DND-41 (cell line): ENCODE measurements at regions not wholly inside any gene's neighbourhood (a gene's known extent, or its start where the extent isn't known, plus 50 kb on each side); places are given as distances from the start of the nearest gene placed in this dataset.

ENCODE experiments used
- CTCF ChIP-seq: IDR thresholded peaks from 2 replicates; pipeline ENCODE4 v1.5.1; 2012; ENCODE audit warnings: borderline replicate concordance, low read length, moderate library complexity, mild to moderate bottlenecking; ENCODE audit not compliant: poor library complexity, severe bottlenecking; ENCODE audit errors: extremely low read depth
- EZH2 ChIP-seq: IDR thresholded peaks from 3 replicates; pipeline ENCODE4 v1.6.1; 2012; ENCODE audit warnings: borderline replicate concordance, low read depth, mild to moderate bottlenecking, moderate library complexity, low read length, inconsistent platforms; ENCODE audit not compliant: severe bottlenecking

- TF ChIP-seq CTCF (no peak), EZH2 (no peak)
Measured at GRCh38 chr15:39255760-39256159, 325.1 kb upstream of the THBS1 start.
